A673 (cell line): ENCODE measurements at regions not wholly inside any gene's neighbourhood (a gene's known extent, or its start where the extent isn't known, plus 50 kb on each side); places are given as distances from the start of the nearest gene placed in this dataset.

Source experiments
- BruUV-seq: library from RNA; stranded (reverse); fragments of 400-500 nt; replicated peaks from 2 replicates; lab custom pipeline; 2021; lab: Mats Ljungman, UMichigan
- CTCF ChIA-PET: fragments of 300-600 bp; sonication (Branson Sonifier 250); formaldehyde crosslinking; loops from one replicate; lab custom pipeline; 2022; ENCODE audit warnings: antibody characterized with exemption; lab: Charles Lee
- POLR2A ChIA-PET: fragments of 300-600 bp; sonication (Branson Sonifier 250); formaldehyde crosslinking; loops from one replicate; lab custom pipeline; 2022; ENCODE audit warnings: antibody characterized with exemption; ENCODE audit not compliant: low non-redundant PET; lab: Charles Lee
- DNase-seq: peaks from one replicate; pipeline ENCODE4 v3.0.0-alpha.2; 2015; ENCODE audit warnings: low spot score
- H3K27ac ChIP-seq: fragments of 200-600 bp; sonication (generic); 2 replicates; pipeline ENCODE4 v1.5.1; 2016; ENCODE audit warnings: mixed run types, low read depth, mild to moderate bottlenecking, mixed read lengths, antibody characterized with exemption, low read length; ENCODE audit not compliant: poor library complexity, severe bottlenecking
- H3K27me3 ChIP-seq: fragments of 200-600 bp; sonication (generic); replicated peaks from 2 replicates; pipeline ENCODE4 v1.6.1; 2017; ENCODE audit warnings: mixed run types, low read depth, mild to moderate bottlenecking, mixed read lengths, antibody characterized with exemption, low read length; ENCODE audit not compliant: insufficient read depth, poor library complexity
- H3K36me3 ChIP-seq: fragments of 200-600 bp; sonication (generic); 2 replicates; pipeline ENCODE4 v1.6.1; 2016; ENCODE audit warnings: mixed run types, mild to moderate bottlenecking, mixed read lengths, antibody characterized with exemption, low read length; ENCODE audit not compliant: insufficient read depth, poor library complexity, severe bottlenecking
- H3K4me1 ChIP-seq: fragments of 200-600 bp; sonication (generic); 2 replicates; pipeline ENCODE4 v1.6.1; 2017; ENCODE audit warnings: mixed run types, mild to moderate bottlenecking, mixed read lengths, antibody characterized with exemption, low read length; ENCODE audit not compliant: insufficient read depth, poor library complexity, severe bottlenecking
- H3K4me3 ChIP-seq: fragments of 200-600 bp; sonication (generic); 2 replicates; pipeline ENCODE4 v1.5.1; 2016; ENCODE audit warnings: low read depth, mixed run types, mild to moderate bottlenecking, mixed read lengths, low read length; ENCODE audit not compliant: poor library complexity, severe bottlenecking
- H3K9me3 ChIP-seq: fragments of 200-600 bp; sonication (generic); 2 replicates; pipeline ENCODE4 v1.6.1; 2016; ENCODE audit warnings: mixed run types, low read depth, mild to moderate bottlenecking, mixed read lengths, antibody characterized with exemption, low read length; ENCODE audit not compliant: poor library complexity, severe bottlenecking
- CTCF ChIP-seq: fragments of 300-800, 200-600 bp; sonication (generic); conservative IDR thresholded peaks from 2 replicates; pipeline ENCODE4 v1.5.1; 2017; ENCODE audit warnings: low read depth, mild to moderate bottlenecking, antibody characterized with exemption, low read length, moderate library complexity, mixed read lengths
- EZH2 ChIP-seq: fragments of 200-600 bp; sonication (generic); IDR thresholded peaks from 2 replicates; pipeline ENCODE4 v1.6.1; 2017; ENCODE audit warnings: borderline replicate concordance, low read depth, mild to moderate bottlenecking, mixed read lengths, antibody characterized with exemption, low read length; ENCODE audit not compliant: poor library complexity, severe bottlenecking
- intact Hi-C: fragments of 100-400 bp; cut with micrococcal nuclease; formaldehyde crosslinking; loops from one replicate; pipeline ENCODE4 v1.10.0; 2022; ENCODE audit not compliant: unreplicated experiment

DNA sequence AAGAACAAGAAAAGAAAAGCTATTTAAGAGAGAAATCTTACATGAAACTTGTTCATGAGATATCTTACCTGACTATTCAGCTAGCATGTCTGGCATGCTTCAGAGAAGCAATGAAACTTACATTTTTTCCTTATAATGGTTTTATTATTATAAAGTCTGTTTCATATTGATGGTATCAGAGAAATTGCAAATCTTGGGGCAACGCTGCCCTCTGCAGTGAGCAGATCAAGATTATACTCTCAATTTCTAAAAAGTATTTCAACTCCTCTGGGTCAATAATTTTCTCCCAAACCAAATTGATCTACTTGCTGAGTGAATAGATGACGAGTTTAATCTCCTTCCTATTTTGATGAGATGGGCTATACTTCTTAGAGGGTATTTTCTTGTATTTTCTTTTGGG lies 235.6 kb downstream of the NUP35 start:
- DNase-seq: peak; percentile 29
- no peaks in the 10 kb centered on the region for H3K4me1 ChIP-seq
- H3K27me3 ChIP-seq: no peaks in the 10 kb centered on the region
- no peaks in the 10 kb centered on the region for H3K36me3 ChIP-seq
- no peak overlapping the region for H3K27ac ChIP-seq
- no peaks in the 10 kb centered on the region for H3K9me3 ChIP-seq
- POLR2A ChIA-PET: no interaction called here
- no TSS peak for BruUV-seq
- CTCF ChIA-PET: interaction anchor here (1.7 kb wide), 1 partner anchor 111 kb away, joined by 8 read pairs; no protein-coding TSS in a partner anchor
- intact Hi-C loops: loop anchor here (2.0 to 10.0 kb wide), 2 partner anchors 111 to 575 kb away; no protein-coding TSS in a partner anchor
- H3K4me3 ChIP-seq: no peak overlapping the region
- TF ChIP-seq EZH2 (no peak), CTCF (peak; percentile 49)

- Histone ChIP-seq H3K4me1 (no peaks in the 10 kb centered on the region), H3K36me3 (no peaks in the 10 kb centered on the region), H3K9me3 (no peaks in the 10 kb centered on the region), H3K27me3 (no peaks in the 10 kb centered on the region), H3K4me3 (no peak overlapping the region), H3K27ac (no peak overlapping the region)
- no peak for DNase-seq
- BruUV-seq: no TSS peak
- CTCF ChIA-PET: no interaction called here
- intact Hi-C loops: no loop called here
- POLR2A ChIA-PET: no interaction called here
- TF ChIP-seq CTCF (no peak), EZH2 (no peak)
Observed at GRCh38 chr2:183371545-183371944, 247.3 kb downstream of the NUP35 start.

DNA sequence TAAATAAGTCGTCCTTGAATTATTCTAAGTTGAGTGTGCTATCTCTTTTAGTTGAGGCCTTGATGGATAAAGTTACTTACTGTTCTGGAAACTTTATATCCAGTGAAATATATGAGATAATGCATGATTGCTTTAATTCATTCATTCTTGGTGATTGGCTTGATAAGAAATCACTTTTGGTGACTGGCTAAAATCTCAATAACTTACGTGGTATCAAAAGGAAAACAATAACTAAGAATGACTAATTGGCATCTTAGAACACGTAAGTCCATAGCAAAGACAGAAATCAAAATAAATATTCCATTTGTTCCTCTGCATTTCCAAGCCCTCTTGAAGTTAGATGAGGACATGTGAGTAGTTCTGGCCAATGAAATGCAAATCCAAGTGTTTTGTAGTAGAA lies 251.6 kb downstream of the NUP35 start:
- TF ChIP-seq CTCF (no peak), EZH2 (no peak)
- DNase-seq: no peak
- BruUV-seq: no TSS peak
- H3K9me3 ChIP-seq: no peaks in the 10 kb centered on the region
- ChIA-PET POLR2A (no interaction called here), CTCF (no interaction called here)
- H3K27ac ChIP-seq: no peak overlapping the region
- no peaks in the 10 kb centered on the region for H3K27me3 ChIP-seq
- no peaks in the 10 kb centered on the region for H3K4me1 ChIP-seq
- no peaks in the 10 kb centered on the region for H3K36me3 ChIP-seq
- intact Hi-C loops: no loop called here
- H3K4me3 ChIP-seq: no peak overlapping the region
